Mammary epithelial cell (primary cell): ENCODE measurements at regions not wholly inside any gene's neighbourhood (a gene's known extent, or its start where the extent isn't known, plus 50 kb on each side); places are given as distances from the start of the nearest gene placed in this dataset.

Experiments used
- CTCF ChIP-seq, 2 donors: IDR thresholded peaks in 1 of 2; conservative IDR thresholded peaks in 1 of 2; 2 replicates each; pipeline ENCODE4 v1.5.1; 2011 to 2012; ENCODE audit warnings: inconsistent platforms in 2 of 2, low read length in 2 of 2, mild to moderate bottlenecking in 2 of 2, control low read depth in 1 of 2, low read depth in 1 of 2; ENCODE audit not compliant: insufficient read depth in 1 of 2; ENCODE audit errors: extremely low read depth in 1 of 2
- EZH2 ChIP-seq: IDR thresholded peaks from 2 replicates; pipeline ENCODE4 v1.6.1; 2012; ENCODE audit warnings: low read length, inconsistent platforms, borderline replicate concordance

DNA sequence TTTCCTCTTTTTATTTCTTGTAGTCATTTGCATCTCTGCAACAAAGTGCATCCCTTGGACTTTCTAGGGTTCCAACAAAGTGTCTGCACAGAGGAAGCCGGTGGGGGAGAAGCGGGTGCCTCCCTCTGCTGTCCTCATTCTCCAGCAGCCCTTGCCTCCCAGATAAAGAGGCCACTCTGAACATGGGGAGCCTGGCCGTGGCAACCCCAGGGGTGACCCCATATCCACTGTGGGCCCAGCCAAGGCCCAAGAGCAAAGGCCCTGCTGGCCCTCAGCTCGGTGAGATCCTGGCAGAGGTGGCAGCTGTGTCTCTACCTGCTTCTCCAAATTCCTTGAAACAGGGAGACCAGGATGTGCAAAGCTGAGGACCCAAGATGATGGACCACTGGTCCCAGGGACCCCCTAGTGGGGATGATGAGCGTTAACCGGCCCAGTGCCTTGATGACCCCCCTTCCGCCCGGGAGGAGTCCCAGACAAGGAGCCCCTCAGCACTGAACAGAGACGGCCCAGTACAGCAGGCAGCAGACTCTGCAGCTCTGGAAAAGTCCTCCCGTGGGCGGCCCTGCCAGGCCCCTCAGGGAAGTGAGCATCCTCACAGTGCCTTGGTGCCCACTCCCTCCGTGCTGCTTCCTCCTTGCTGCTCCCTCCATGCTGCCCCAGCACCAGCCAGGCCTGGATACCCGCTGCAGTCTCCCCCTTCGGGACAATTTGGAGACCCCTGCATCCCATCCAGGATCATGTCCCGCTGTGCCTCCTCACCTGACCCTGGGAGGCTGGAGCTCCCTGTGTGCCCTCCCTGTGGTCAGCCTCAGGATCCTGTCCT is 62.5 kb downstream of the MRPL36 start:
- TF ChIP-seq CTCF (conservative IDR thresholded peaks at IDR 0.05 in 1 of 2, IDR thresholded peaks at IDR 0.05 in 1 of 2; ENCODE audit: extremely low read depth in 1 of 2, insufficient read depth in 1 of 2, low read depth in 1 of 2, low read length in 2 of 2) (no peak), EZH2 (no peak)
